HFFc6 (cell line): ENCODE measurements at regions not wholly inside any gene's neighbourhood (a gene's known extent, or its start where the extent isn't known, plus 50 kb on each side); places are given as distances from the start of the nearest gene placed in this dataset.

Experiments used
- DNase-seq: peaks from one replicate; pipeline ENCODE4 v3.0.0-alpha.2; 2018
- H3K27ac Mint-ChIP-seq: 2 replicates; pipeline ENCODE4 v1.8.0; 2020; ENCODE audit warnings: mild to moderate bottlenecking, mixed read lengths
- H3K27me3 Mint-ChIP-seq: 2 replicates; pipeline ENCODE4 v1.8.0; 2021; ENCODE audit warnings: mild to moderate bottlenecking, moderate library complexity, mixed read lengths; ENCODE audit not compliant: insufficient read depth
- H3K36me3 Mint-ChIP-seq: 2 replicates; pipeline ENCODE4 v1.8.0; 2021; ENCODE audit warnings: low read depth, mixed read lengths
- H3K4me1 Mint-ChIP-seq: 2 replicates; pipeline ENCODE4 v1.8.0; 2020; ENCODE audit warnings: low read depth, mixed read lengths
- H3K4me3 Mint-ChIP-seq: 2 replicates; pipeline ENCODE4 v1.8.0; 2020; ENCODE audit warnings: mild to moderate bottlenecking, moderate library complexity, mixed read lengths
- H3K9me3 Mint-ChIP-seq: 2 replicates; pipeline ENCODE4 v1.8.0; 2020; ENCODE audit warnings: mild to moderate bottlenecking, mixed read lengths
- TF ChIP-seq, protein P1 (sequence below): fragments of 200-600 bp; sonication (generic); IDR thresholded peaks from 2 replicates; pipeline ENCODE4 v1.5.0; 2021; ENCODE audit warnings: antibody characterized with exemption, mild to moderate bottlenecking

DNA sequence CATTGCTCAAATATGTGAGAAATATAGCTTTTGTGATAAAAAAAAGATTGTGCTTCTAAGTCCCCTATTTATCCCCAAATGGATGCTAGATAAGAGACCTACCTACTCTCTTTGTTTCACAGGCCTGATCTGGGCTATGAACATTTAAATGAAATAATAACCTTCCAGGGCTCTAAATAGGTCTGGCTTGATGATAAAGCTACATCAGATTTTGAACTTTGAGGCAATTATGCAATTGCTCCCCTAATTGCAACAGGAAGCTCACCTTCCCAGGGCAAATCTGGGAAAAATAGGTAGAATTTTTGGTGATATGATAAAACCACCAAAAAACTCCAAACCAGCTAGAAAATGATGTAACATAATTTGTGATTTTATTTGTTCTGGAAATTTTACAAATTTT lies 624.5 kb downstream of the PKHD1 start:
- Mint-ChIP-seq H3K27me3 (no peaks in the 10 kb centered on the region), H3K27ac (no peak overlapping the region), H3K9me3 (peaks cover 42% of the 10 kb centered on the region), H3K4me3 (no peak overlapping the region), H3K36me3 (no peaks in the 10 kb centered on the region; the same call in 1 of the 2 replicates), H3K4me1 (no peaks in the 10 kb centered on the region)
- no peak for DNase-seq
- TF ChIP-seq, protein P1, sequence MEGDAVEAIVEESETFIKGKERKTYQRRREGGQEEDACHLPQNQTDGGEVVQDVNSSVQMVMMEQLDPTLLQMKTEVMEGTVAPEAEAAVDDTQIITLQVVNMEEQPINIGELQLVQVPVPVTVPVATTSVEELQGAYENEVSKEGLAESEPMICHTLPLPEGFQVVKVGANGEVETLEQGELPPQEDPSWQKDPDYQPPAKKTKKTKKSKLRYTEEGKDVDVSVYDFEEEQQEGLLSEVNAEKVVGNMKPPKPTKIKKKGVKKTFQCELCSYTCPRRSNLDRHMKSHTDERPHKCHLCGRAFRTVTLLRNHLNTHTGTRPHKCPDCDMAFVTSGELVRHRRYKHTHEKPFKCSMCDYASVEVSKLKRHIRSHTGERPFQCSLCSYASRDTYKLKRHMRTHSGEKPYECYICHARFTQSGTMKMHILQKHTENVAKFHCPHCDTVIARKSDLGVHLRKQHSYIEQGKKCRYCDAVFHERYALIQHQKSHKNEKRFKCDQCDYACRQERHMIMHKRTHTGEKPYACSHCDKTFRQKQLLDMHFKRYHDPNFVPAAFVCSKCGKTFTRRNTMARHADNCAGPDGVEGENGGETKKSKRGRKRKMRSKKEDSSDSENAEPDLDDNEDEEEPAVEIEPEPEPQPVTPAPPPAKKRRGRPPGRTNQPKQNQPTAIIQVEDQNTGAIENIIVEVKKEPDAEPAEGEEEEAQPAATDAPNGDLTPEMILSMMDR, result no peak

DNA sequence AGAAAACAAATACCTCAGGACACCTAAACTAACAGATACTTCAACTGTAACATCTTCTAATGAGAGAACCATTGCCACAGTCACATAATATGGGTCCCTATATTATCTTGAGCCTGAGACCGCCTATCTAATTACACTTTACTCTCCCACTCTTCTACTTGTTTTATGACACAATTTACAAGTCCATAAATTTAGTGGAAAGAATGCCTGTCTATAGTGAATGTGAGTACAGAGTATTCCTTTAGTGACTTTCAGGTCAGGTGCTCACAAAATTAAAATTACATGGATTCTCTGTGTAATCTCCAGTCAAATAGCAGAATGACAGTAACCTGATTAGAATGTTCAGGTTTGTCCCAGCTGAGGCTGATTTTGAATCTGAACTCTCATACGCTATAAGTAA lies 624.1 kb downstream of the PKHD1 start:
- no peak for DNase-seq
- no peaks in the 10 kb centered on the region for H3K27me3 Mint-ChIP-seq
- H3K36me3 Mint-ChIP-seq, result no peaks in the 10 kb centered on the region; the same call in 1 of the 2 replicates
- H3K27ac Mint-ChIP-seq, result no peak overlapping the region
- peaks cover 43% of the 10 kb centered on the region for H3K9me3 Mint-ChIP-seq
- H3K4me1 Mint-ChIP-seq, result no peaks in the 10 kb centered on the region
- H3K4me3 Mint-ChIP-seq, result no peak overlapping the region
- TF ChIP-seq, protein P1, result no peak

DNA sequence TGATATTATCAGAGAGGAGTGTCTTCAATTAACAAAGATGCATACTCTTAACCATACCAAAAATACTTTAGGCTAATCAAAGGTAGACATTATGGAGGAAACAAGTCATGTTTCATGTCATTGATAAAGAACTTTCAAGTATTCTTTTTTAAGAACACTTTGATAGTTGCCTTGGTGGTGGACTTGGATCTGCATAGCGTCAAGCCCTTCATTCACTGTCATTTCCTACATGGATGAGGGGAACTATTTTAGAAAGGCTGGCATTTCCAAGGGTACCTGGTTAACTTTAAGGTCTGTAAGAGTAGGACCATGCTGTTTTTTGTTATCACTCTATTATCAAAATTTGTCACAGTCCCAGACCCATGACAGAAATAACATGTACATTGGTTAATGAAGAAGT lies 622.5 kb downstream of the PKHD1 start:
- Mint-ChIP-seq H3K27me3 (no peaks in the 10 kb centered on the region), H3K4me1 (no peaks in the 10 kb centered on the region), H3K9me3 (peaks cover 48% of the 10 kb centered on the region), H3K36me3 (no peaks in the 10 kb centered on the region; the same call in 1 of the 2 replicates), H3K4me3 (no peak overlapping the region), H3K27ac (no peak overlapping the region)
- TF ChIP-seq, protein P1, result no peak
- no peak for DNase-seq

DNA sequence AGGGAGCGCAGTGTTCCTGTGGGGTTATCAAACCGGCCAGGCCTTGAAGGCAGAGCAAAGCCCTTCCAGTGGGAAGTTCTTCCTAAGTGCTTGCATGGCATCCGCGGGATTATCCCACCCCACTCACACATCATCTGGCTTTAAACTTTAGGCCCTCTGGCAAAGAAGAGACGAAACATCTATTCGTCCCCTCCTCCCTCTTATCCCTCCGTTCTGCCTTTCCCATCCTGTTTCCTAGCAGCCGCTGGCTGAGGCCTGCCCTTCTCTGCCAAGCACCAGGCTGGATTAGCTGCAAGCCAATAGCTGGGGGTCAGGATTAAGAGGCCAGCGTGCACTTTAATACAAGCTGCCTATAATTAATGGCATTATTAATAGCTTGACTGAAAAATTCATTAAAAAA lies 621.0 kb downstream of the PKHD1 start:
- Mint-ChIP-seq H3K4me3 (no peak overlapping the region), H3K27ac (no peak overlapping the region), H3K4me1 (no peaks in the 10 kb centered on the region), H3K36me3 (no peaks in the 10 kb centered on the region; the same call in 1 of the 2 replicates), H3K27me3 (no peaks in the 10 kb centered on the region), H3K9me3 (peaks cover 40% of the 10 kb centered on the region)
- no peak for DNase-seq
- TF ChIP-seq, protein P1, result no peak

DNA sequence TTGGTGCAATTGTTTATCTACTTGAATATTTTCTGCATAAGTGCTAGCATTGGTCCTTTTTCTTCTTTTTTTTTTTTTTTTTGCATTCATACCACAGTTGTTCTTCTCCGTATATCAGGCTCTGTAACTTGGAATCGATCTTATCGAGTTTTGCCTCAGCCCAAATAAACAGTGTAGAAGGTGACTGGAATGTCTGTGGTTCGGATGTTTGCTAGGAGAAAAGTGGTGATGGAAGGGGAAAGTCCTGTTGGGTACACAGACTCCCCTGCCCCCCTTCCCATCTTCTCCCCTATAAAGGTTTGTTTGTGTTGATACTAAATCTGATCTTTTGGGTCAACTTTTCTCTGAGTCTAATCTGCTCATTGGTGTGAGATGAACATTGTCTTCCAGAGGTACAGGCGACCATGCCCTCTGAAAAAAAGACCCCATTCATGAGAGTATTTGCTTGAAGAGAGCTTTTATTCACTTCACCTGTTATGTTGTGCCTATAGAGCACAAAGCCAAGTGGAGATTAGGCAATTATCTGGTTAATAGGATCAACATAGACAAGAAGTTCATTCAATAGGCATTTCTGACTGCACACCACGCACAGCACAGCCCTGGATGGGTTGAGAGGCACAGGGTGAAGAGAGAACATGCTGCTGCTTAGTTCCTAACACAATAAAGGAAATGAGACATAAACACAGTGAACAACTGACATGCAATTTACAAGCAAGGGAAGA lies 620.0 kb downstream of the PKHD1 start:
- TF ChIP-seq, protein P1, result no peak
- Mint-ChIP-seq H3K27me3 (no peaks in the 10 kb centered on the region), H3K27ac (no peak overlapping the region), H3K9me3 (peaks cover 36% of the 10 kb centered on the region), H3K36me3 (no peaks in the 10 kb centered on the region; the same call in 1 of the 2 replicates), H3K4me1 (no peaks in the 10 kb centered on the region), H3K4me3 (no peak overlapping the region)
- no peak for DNase-seq
